Keratinocyte (primary cell): ENCODE measurements at regions not wholly inside any gene's neighbourhood (a gene's known extent, or its start where the extent isn't known, plus 50 kb on each side); places are given as distances from the start of the nearest gene placed in this dataset.

ENCODE experiments used
- DNase-seq: peaks from one replicate; pipeline ENCODE4 v3.0.0-alpha.2; 2011; ENCODE audit warnings: low read depth, missing footprints, low spot score
- FAIRE-seq: peaks from 2 replicates; lab custom pipeline; 2011; peaks lifted over from hg19 to GRCh38; lab: Jason Lieb, UNC
- H2AFZ ChIP-seq: 2 replicates; pipeline ENCODE4 v1.6.0; 2012; ENCODE audit warnings: low read length, control low read depth, inconsistent platforms; ENCODE audit not compliant: control insufficient read depth
- H3K27ac ChIP-seq: 2 replicates; pipeline ENCODE4 v1.5.1; 2011; ENCODE audit warnings: low read length; ENCODE audit not compliant: control insufficient read depth, insufficient read depth
- H3K27me3 ChIP-seq: 3 replicates; pipeline ENCODE4 v1.6.0; 2011; ENCODE audit warnings: low read length; ENCODE audit not compliant: control insufficient read depth, insufficient read depth; ENCODE audit errors: extremely low read depth
- H3K36me3 ChIP-seq, 2 experiments: 2 replicates in 1 of 2; 3 replicates in 1 of 2; pipeline ENCODE4 v1.5.1; 2011; ENCODE audit warnings: low read length in 2 of 2, mild to moderate bottlenecking in 1 of 2; ENCODE audit not compliant: control insufficient read depth in 2 of 2, insufficient read depth in 2 of 2; ENCODE audit errors: extremely low read depth in 1 of 2
- H3K4me1 ChIP-seq: 3 replicates; pipeline ENCODE4 v1.5.1; 2011; ENCODE audit warnings: low read length; ENCODE audit not compliant: control insufficient read depth, insufficient read depth; ENCODE audit errors: extremely low read depth
- H3K4me2 ChIP-seq: 3 replicates; pipeline ENCODE4 v1.6.0; 2011; ENCODE audit warnings: low read depth, low read length; ENCODE audit not compliant: control insufficient read depth, insufficient read depth; ENCODE audit errors: extremely low read depth
- H3K4me3 ChIP-seq, 3 experiments: fragments of 200-600 bp in 1 of 3; sonication (generic) in 1 of 3; 2 replicates in 2 of 3; 3 replicates in 1 of 3; pipeline ENCODE4 v1.5.1; 2011 to 2016; ENCODE audit warnings: low read length in 3 of 3, mild to moderate bottlenecking in 3 of 3, control low read depth in 2 of 3, inconsistent platforms in 1 of 3, low read depth in 1 of 3, mixed read lengths in 1 of 3, mixed run types in 1 of 3, moderate library complexity in 1 of 3; ENCODE audit not compliant: control insufficient read depth in 2 of 3, insufficient read depth in 2 of 3; ENCODE audit errors: extremely low read depth in 1 of 3
- H3K79me2 ChIP-seq: 2 replicates; pipeline ENCODE4 v1.6.0; 2012; ENCODE audit warnings: low read length; ENCODE audit not compliant: control insufficient read depth, insufficient read depth
- H3K9ac ChIP-seq: 3 replicates; pipeline ENCODE4 v1.6.0; 2011; ENCODE audit warnings: low read length; ENCODE audit not compliant: control insufficient read depth, insufficient read depth; ENCODE audit errors: extremely low read depth
- H3K9me1 ChIP-seq: 3 replicates; pipeline ENCODE4 v1.6.0; 2011; ENCODE audit warnings: low read length; ENCODE audit not compliant: control insufficient read depth, insufficient read depth; ENCODE audit errors: extremely low read depth
- H3K9me3 ChIP-seq: 2 replicates; pipeline ENCODE4 v1.5.1; 2012; ENCODE audit warnings: low read depth, low read length; ENCODE audit not compliant: control insufficient read depth
- H4K20me1 ChIP-seq: 3 replicates; pipeline ENCODE4 v1.6.0; 2011; ENCODE audit warnings: low read length; ENCODE audit not compliant: control insufficient read depth, insufficient read depth; ENCODE audit errors: extremely low read depth
- CTCF ChIP-seq, 3 experiments: IDR thresholded peaks in 1 of 3; conservative IDR thresholded peaks in 1 of 3; optimal IDR thresholded peaks in 1 of 3; 2 replicates in 2 of 3; 3 replicates in 1 of 3; pipeline versions ENCODE3 to v1.5.1; 2011; ENCODE audit warnings: low read length in 3 of 3, mild to moderate bottlenecking in 3 of 3, moderate library complexity in 2 of 3, control low read depth in 1 of 3, inconsistent platforms in 1 of 3; ENCODE audit not compliant: insufficient read depth in 2 of 3; ENCODE audit errors: extremely low read depth in 1 of 3
- EZH2 ChIP-seq: IDR thresholded peaks from one replicate; pipeline ENCODE4 v1.6.1; 2012; ENCODE audit warnings: inconsistent platforms, mild to moderate bottlenecking, low read length, moderate library complexity
- dilution Hi-C: fragments of 300-500 bp; cut with MboI; formaldehyde crosslinking; loops from one replicate; pipeline ENCODE4 v1.7.0; 2020; ENCODE audit warnings: low sequenced_read_pairs; ENCODE audit not compliant: extremely low pct_ligation_motif_present

DNA sequence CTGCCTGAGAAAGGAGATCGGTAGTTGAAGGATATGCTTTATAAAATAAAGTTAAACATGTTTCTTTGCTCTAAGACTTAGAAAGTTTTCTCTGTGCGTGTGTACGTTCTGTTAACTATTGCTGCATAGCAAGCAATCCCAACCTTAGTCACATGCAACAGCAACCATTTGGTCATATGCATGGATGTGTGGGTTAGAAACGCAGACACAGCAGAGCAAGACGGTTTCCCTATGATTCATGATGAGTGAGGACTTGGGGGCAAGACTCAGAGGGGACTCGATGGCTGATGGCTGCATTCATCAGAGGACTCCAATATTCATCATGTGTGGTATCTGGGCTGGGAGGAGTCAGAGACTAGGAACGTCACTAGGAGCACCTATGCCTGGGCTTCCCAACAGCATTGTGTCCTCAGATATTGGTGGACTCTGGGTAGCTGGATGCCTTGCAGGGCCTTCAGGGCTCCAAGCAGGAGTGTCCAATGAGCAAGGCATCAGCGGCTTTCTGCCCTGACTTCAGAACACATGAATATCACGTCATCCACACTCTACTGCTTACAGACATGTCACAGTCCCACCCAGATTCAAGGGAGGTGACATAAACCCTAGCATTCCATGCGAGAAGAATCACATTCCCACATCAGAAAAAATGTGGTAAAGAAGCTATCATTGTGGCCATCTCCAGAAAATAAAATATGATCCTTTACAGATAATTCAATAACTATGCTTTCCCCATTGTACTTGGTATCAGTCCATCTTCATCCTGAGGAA, 731.2 kb downstream of the TNS3 start:
- Histone ChIP-seq H3K4me2 (no peak overlapping the region), H3K9ac (no peak overlapping the region), H4K20me1 (no peaks in the 10 kb centered on the region), H2AFZ (no peak overlapping the region), H3K27me3 (no peaks in the 10 kb centered on the region), H3K9me3 (no peaks in the 10 kb centered on the region), H3K9me1 (no peaks in the 10 kb centered on the region), H3K36me3 (no peaks in the 10 kb centered on the region), H3K79me2 (no peaks in the 10 kb centered on the region), H3K27ac (no peak overlapping the region), H3K4me3 (no peak overlapping the region), H3K4me1 (no peaks in the 10 kb centered on the region)
- FAIRE-seq (no peak), DNase-seq (no peak)
- dilution Hi-C loops: no loop called here
- no peak for TF ChIP-seq CTCF (optimal IDR thresholded peaks at IDR 0.05 in 1 of 3, IDR thresholded peaks at IDR 0.05 in 1 of 3, conservative IDR thresholded peaks at IDR 0.05 in 1 of 3; ENCODE audit: extremely low read depth in 1 of 3, insufficient read depth in 2 of 3, low read length in 3 of 3)
- no peak for TF ChIP-seq EZH2

DNA sequence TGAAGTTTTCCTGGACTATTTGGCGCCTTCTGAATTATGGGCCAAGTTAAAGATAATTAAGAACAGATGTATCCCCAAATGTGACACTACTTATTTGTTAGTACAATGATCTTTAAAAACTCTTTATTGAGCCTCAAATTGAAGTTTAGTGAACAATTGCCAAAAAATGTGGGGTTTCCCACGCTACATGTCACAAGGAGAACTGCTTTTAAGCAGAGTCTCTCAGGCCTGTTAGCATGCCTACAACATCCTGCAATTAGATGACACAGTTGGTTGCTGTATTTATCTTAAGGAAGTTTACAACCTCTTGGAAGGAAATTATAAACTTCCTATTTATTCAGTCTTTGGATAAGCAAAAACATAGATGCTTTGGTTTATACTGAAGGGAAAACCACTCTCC, 733.0 kb downstream of the TNS3 start:
- H3K9ac ChIP-seq: no peak overlapping the region
- no peaks in the 10 kb centered on the region for H3K9me3 ChIP-seq
- no peaks in the 10 kb centered on the region for H3K9me1 ChIP-seq
- H3K4me2 ChIP-seq: no peak overlapping the region
- H3K79me2 ChIP-seq: no peaks in the 10 kb centered on the region
- no peak overlapping the region for H3K27ac ChIP-seq
- no peaks in the 10 kb centered on the region for H4K20me1 ChIP-seq
- no peaks in the 10 kb centered on the region for H3K36me3 ChIP-seq
- no peak for DNase-seq
- H3K4me1 ChIP-seq: no peaks in the 10 kb centered on the region
- TF ChIP-seq CTCF (optimal IDR thresholded peaks at IDR 0.05 in 1 of 3, IDR thresholded peaks at IDR 0.05 in 1 of 3, conservative IDR thresholded peaks at IDR 0.05 in 1 of 3; ENCODE audit: extremely low read depth in 1 of 3, insufficient read depth in 2 of 3, low read length in 3 of 3) (no peak), EZH2 (no peak)
- H3K27me3 ChIP-seq: no peaks in the 10 kb centered on the region
- no peak overlapping the region for H3K4me3 ChIP-seq
- no peak overlapping the region for H2AFZ ChIP-seq
- FAIRE-seq: no peak
- dilution Hi-C loops: no loop called here
